ENCODE measurements at regions not wholly inside any gene's neighbourhood (a gene's known extent, or its start where the extent isn't known, plus 50 kb on each side); places are given as distances from the start of the nearest gene placed in this dataset.
A peak's percentile ranks its signal among the peaks of the same experiment; 100 is the strongest.

GRCh38 chr21:31394309-31394708 lies 50.2 kb upstream of the TIAM1 start:
- no peaks in the 10 kb centered on the region for H4K20me1 ChIP-seq (ENCODE audit: control insufficient read depth, insufficient read depth, insufficient read length)
- no peaks in the 10 kb centered on the region for H3K23me2 ChIP-seq (ENCODE audit: insufficient read length, low read depth, low read length, poor library complexity, severe bottlenecking)
- no peaks in the 10 kb centered on the region for H3K36me3 Mint-ChIP-seq (ENCODE audit: insufficient read depth in 1 of 3, low read depth in 3 of 3)
- WGBS (ENCODE audit: extremely low coverage, insufficient read length, low lambda C conversion rate), result no CpG with 5 or more reads among the region's 5 CpGs
- H3K79me1 ChIP-seq (ENCODE audit: insufficient read depth, low read depth, low read length, poor library complexity, severe bottlenecking), result no peaks in the 10 kb centered on the region
- H3K4me1 ChIP-seq (ENCODE audit: insufficient read depth, low read length), result no peaks in the 10 kb centered on the region; the same call in 1 of the 2 replicates
- H3K4me2 ChIP-seq (ENCODE audit: insufficient read depth, insufficient read length, low read length), result no peak overlapping the region
- no peak overlapping the region for H2AK5ac ChIP-seq (ENCODE audit: insufficient read length, low read length)
- H3K9me3 Mint-ChIP-seq, result no peaks in the 10 kb centered on the region
- H2BK15ac ChIP-seq (ENCODE audit: low read depth, low read length), result no peak overlapping the region
- peaks cover 14 to 18% of the 10 kb centered on the region in 2 experiments for H3K4me1 Mint-ChIP-seq
- H3K27me3 ChIP-seq (ENCODE audit: insufficient read depth, low read length), result no peaks in the 10 kb centered on the region
- no peak overlapping the region for H3K9ac ChIP-seq (ENCODE audit: extremely low read depth, insufficient read length, low read length)
- H2BK120ac ChIP-seq (ENCODE audit: low read depth, low read length, poor library complexity, severe bottlenecking), result no peak overlapping the region
- H3K27ac ChIP-seq (ENCODE audit: insufficient read length, low read depth, low read length), result no peak overlapping the region
- TF ChIP-seq CTCF (conservative IDR thresholded peaks at IDR 0.05), result no peak
- no peaks in the 10 kb centered on the region for H3K79me2 ChIP-seq (ENCODE audit: insufficient read depth, low read length)
- no peak for DNase-seq
- H3T11ph ChIP-seq (ENCODE audit: low read length), result no peak overlapping the region
- no peak overlapping the region for H2BK20ac ChIP-seq (ENCODE audit: low read depth, low read length, poor library complexity, severe bottlenecking)
- no peak overlapping the region for H2AFZ ChIP-seq (ENCODE audit: low read length)
- H2BK5ac ChIP-seq (ENCODE audit: insufficient read length, low read length), result no peak overlapping the region
- no peak overlapping the region for H3K4ac ChIP-seq (ENCODE audit: low read depth, low read length)
- H2BK12ac ChIP-seq (ENCODE audit: insufficient read length, low read depth, low read length), result no peak overlapping the region
- H3K23ac ChIP-seq (ENCODE audit: insufficient read length, low read depth, low read length), result no peak overlapping the region
- H3K56ac ChIP-seq (ENCODE audit: insufficient read length, low read depth, low read length), result no peak overlapping the region
- no peaks in the 10 kb centered on the region for H3K27me3 Mint-ChIP-seq (ENCODE audit: low read depth)
- H4K91ac ChIP-seq (ENCODE audit: insufficient read length, low read depth, low read length), result no peak overlapping the region
- no peak overlapping the region for H4K5ac ChIP-seq (ENCODE audit: insufficient read length, low read depth, low read length)
- H4K8ac ChIP-seq (replicated peaks; ENCODE audit: insufficient read length, low read depth, low read length), result no peak overlapping the region
- H3K18ac ChIP-seq (ENCODE audit: insufficient read length, low read depth, low read length), result no peak overlapping the region
- no peak overlapping the region for H3K14ac ChIP-seq (ENCODE audit: insufficient read depth, low read length)
- H3K27ac Mint-ChIP-seq, result peak overlapping the region; percentile 3 to 16 (median 12); a peak in 2 of 7 replicates
- H3K9me3 ChIP-seq (ENCODE audit: control insufficient read depth, low read depth, low read length), result no peaks in the 10 kb centered on the region
- H3K4me3 Mint-ChIP-seq, result no peak overlapping the region
